HEK293T (cell line): ENCODE measurements at regions not wholly inside any gene's neighbourhood (a gene's known extent, or its start where the extent isn't known, plus 50 kb on each side); places are given as distances from the start of the nearest gene placed in this dataset.

Source experiments
- BHLHE40 ChIP-seq: fragments of 450-650 bp; IDR thresholded peaks from 2 replicates; pipeline ENCODE4 v1.6.1; 2016; ENCODE audit warnings: mild to moderate bottlenecking, moderate library complexity, borderline replicate concordance
- TARDBP ChIP-seq: fragments of 450-650 bp; IDR thresholded peaks from 2 replicates; pipeline ENCODE4 v1.6.1; 2016

DNA sequence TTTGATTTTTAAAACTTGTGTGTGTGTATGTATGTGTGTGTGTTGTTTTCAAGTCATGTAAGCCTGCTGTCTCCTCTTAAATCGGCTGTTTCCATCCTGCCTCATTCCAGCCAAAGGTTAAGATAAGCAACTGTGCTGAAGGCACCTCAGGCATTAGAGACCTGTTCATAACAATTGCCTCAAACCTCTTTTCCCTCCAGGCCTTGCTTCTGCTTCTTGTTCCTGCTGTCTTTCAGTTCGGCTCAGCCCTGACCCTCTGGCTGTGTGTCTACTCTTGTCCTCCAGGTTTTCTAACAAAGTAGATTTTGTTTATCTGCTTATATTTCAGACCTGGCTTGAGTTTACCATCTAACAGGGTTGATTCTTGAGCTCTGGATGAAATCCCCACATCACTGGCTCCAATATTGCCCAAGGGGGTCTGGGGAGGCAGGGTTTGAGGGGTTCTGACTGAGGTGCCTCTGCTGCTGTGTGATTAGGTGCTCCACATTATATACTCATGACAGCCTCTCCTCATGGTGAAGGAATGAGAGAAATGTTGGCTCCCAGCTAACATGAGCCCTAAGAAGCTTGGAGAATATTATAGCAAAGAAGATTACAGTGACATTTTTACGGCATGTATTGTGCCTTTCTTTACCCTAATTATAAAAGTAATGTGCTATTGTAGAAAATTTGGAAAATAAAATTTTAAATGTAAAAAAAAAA is 229.7 kb upstream of the PIK3R1 start:
- TF ChIP-seq TARDBP: no peak
- no peak for TF ChIP-seq BHLHE40
